Hepatocyte (in vitro differentiated cells): ENCODE measurements at regions not wholly inside any gene's neighbourhood (a gene's known extent, or its start where the extent isn't known, plus 50 kb on each side); places are given as distances from the start of the nearest gene placed in this dataset.
A peak's percentile ranks its signal among the peaks of the same experiment; 100 is the strongest.

ENCODE experiments used
- DNase-seq: peaks from one replicate; pipeline ENCODE4 v3.0.0-alpha.2; 2016; ENCODE audit warnings: low spot score
- H2AFZ ChIP-seq: fragments of 200-600 bp; sonication (generic); 2 replicates; pipeline ENCODE4 v1.6.0; 2016; ENCODE audit warnings: antibody characterized with exemption, mild to moderate bottlenecking
- H3K27ac ChIP-seq: fragments of 200-600 bp; sonication (generic); 2 replicates; pipeline ENCODE4 v1.5.1; 2016; ENCODE audit warnings: mild to moderate bottlenecking
- H3K27me3 ChIP-seq: fragments of 200-600 bp; sonication (generic); 2 replicates; pipeline ENCODE4 v1.6.1; 2016
- H3K36me3 ChIP-seq: fragments of 200-600 bp; sonication (generic); replicated peaks from 2 replicates; pipeline ENCODE4 v1.5.1; 2016; ENCODE audit warnings: low read depth; ENCODE audit not compliant: insufficient read depth
- H3K4me1 ChIP-seq: fragments of 200-600 bp; sonication (generic); 2 replicates; pipeline ENCODE4 v1.5.1; 2016; ENCODE audit warnings: mild to moderate bottlenecking, moderate library complexity; ENCODE audit not compliant: insufficient read depth
- H3K4me2 ChIP-seq: fragments of 200-600 bp; sonication (generic); 2 replicates; pipeline ENCODE4 v1.6.0; 2016
- H3K4me3 ChIP-seq: fragments of 200-600 bp; sonication (generic); 2 replicates; pipeline ENCODE4 v1.5.1; 2016; ENCODE audit warnings: mild to moderate bottlenecking
- H3K79me2 ChIP-seq: fragments of 200-600 bp; sonication (generic); 2 replicates; pipeline ENCODE4 v1.6.0; 2017; ENCODE audit warnings: mild to moderate bottlenecking
- H3K9me2 ChIP-seq: fragments of 200-600 bp; sonication (generic); replicated peaks from 2 replicates; pipeline ENCODE4 v1.6.0; 2017; ENCODE audit warnings: mild to moderate bottlenecking; ENCODE audit not compliant: insufficient read depth
- H3K9me3 ChIP-seq: fragments of 200-600 bp; sonication (generic); 2 replicates; pipeline ENCODE4 v1.5.1; 2016; ENCODE audit warnings: low read depth, mild to moderate bottlenecking
- H4K20me1 ChIP-seq: fragments of 200-600 bp; sonication (generic); 2 replicates; pipeline ENCODE4 v1.6.0; 2016; ENCODE audit warnings: mild to moderate bottlenecking; ENCODE audit not compliant: insufficient read depth, poor library complexity, severe bottlenecking
- CTCF ChIP-seq: fragments of 200-600 bp; sonication (generic); IDR thresholded peaks from 2 replicates; pipeline ENCODE4 v1.5.1; 2016; ENCODE audit warnings: antibody characterized with exemption, mild to moderate bottlenecking; ENCODE audit not compliant: poor library complexity
- EZH2 ChIP-seq: fragments of 200-600 bp; sonication (generic); IDR thresholded peaks from 2 replicates; pipeline ENCODE4 v1.6.1; 2016; ENCODE audit warnings: antibody characterized with exemption, mild to moderate bottlenecking, borderline replicate concordance
- EZH2phosphoT487 ChIP-seq: fragments of 200-600 bp; sonication (generic); IDR thresholded peaks from one replicate; pipeline ENCODE4 v1.6.1; 2018; ENCODE audit warnings: antibody characterized with exemption, mild to moderate bottlenecking, low read depth, moderate library complexity; ENCODE audit not compliant: unreplicated experiment, severe bottlenecking
- WGBS: methylation state at CpG from one replicate; pipeline ENCODE4 v1.1.6; 2016; ENCODE audit warnings: low lambda C conversion rate; ENCODE audit errors: missing lambda C conversion rate; 5-methylcytosine and 5-hydroxymethylcytosine counted together

- TF ChIP-seq EZH2phosphoT487 (no peak), EZH2 (no peak), CTCF (no peak)
- Histone ChIP-seq H3K4me1 (no peaks in the 10 kb centered on the region), H3K27ac (no peak overlapping the region), H3K9me2 (no peaks in the 10 kb centered on the region), H3K4me3 (no peak overlapping the region), H3K27me3 (no peaks in the 10 kb centered on the region), H3K9me3 (no peaks in the 10 kb centered on the region), H4K20me1 (no peaks in the 10 kb centered on the region), H3K4me2 (no peak overlapping the region), H2AFZ (no peak overlapping the region), H3K79me2 (no peaks in the 10 kb centered on the region), H3K36me3 (no peaks in the 10 kb centered on the region)
- 79% methylated on average over 3 of the region's 3 CpGs for whole genome bisulfite sequencing
- no peak for DNase-seq
These were observed 325.8 kb upstream of the PBX1 start for GRCh38 chr1:164233149-164233548.

GRCh38 chr1:164240081-164240480 is 318.9 kb upstream of the PBX1 start:
- H3K27me3 ChIP-seq, result no peaks in the 10 kb centered on the region
- TF ChIP-seq EZH2, result no peak
- peak; percentile 41 for TF ChIP-seq CTCF
- H3K27ac ChIP-seq, result no peak overlapping the region
- no peaks in the 10 kb centered on the region for H3K36me3 ChIP-seq
- H3K4me2 ChIP-seq, result no peak overlapping the region
- no peak overlapping the region for H2AFZ ChIP-seq
- DNase-seq, result peak; percentile 27
- H3K4me3 ChIP-seq, result no peak overlapping the region
- no peaks in the 10 kb centered on the region for H4K20me1 ChIP-seq
- no peaks in the 10 kb centered on the region for H3K9me3 ChIP-seq
- H3K79me2 ChIP-seq, result no peaks in the 10 kb centered on the region
- 63% methylated on average over 4 of the region's 4 CpGs for WGBS
- H3K4me1 ChIP-seq, result no peaks in the 10 kb centered on the region
- H3K9me2 ChIP-seq, result no peaks in the 10 kb centered on the region

DNA sequence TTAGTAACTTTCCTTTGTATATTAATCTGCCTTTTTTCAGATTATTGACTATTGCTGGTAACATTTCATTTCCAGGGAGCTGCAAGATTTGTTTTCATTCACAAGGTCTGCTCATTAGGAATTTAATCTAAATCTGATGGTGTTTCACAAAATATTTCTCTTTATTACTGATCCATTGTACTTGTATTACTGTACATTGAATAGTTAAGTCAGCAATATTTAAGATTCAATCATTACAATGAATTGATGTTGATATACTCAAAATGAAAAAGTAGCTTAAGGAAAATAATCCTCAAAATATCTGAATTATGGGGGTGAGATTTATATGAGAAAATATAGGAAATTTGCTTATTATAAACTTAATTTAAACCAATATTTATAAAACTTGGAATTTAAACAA is 308.6 kb upstream of the PBX1 start:
- Histone ChIP-seq H3K36me3 (no peaks in the 10 kb centered on the region), H3K4me2 (no peak overlapping the region), H2AFZ (no peak overlapping the region), H3K27me3 (no peaks in the 10 kb centered on the region), H4K20me1 (no peaks in the 10 kb centered on the region), H3K4me1 (no peaks in the 10 kb centered on the region), H3K9me2 (no peaks in the 10 kb centered on the region), H3K4me3 (no peak overlapping the region), H3K27ac (no peak overlapping the region), H3K9me3 (no peaks in the 10 kb centered on the region), H3K79me2 (no peaks in the 10 kb centered on the region)
- no peak for TF ChIP-seq EZH2phosphoT487
- TF ChIP-seq CTCF, result no peak
- no peak for TF ChIP-seq EZH2
- no peak for DNase-seq

- Histone ChIP-seq H3K36me3 (no peaks in the 10 kb centered on the region), H3K9me3 (no peaks in the 10 kb centered on the region), H3K4me2 (no peak overlapping the region), H3K27me3 (no peaks in the 10 kb centered on the region), H3K27ac (no peak overlapping the region), H3K4me3 (no peak overlapping the region), H4K20me1 (no peaks in the 10 kb centered on the region), H3K79me2 (no peaks in the 10 kb centered on the region), H3K9me2 (no peaks in the 10 kb centered on the region), H2AFZ (no peak overlapping the region), H3K4me1 (no peaks in the 10 kb centered on the region)
- WGBS, result 70% methylated on average over 3 of the region's 3 CpGs
- TF ChIP-seq EZH2 (no peak), EZH2phosphoT487 (no peak), CTCF (no peak)
- no peak for DNase-seq
These were observed 302.5 kb upstream of the PBX1 start for GRCh38 chr1:164256456-164256855.
